ENCODE measurements at regions not wholly inside any gene's neighbourhood (a gene's known extent, or its start where the extent isn't known, plus 50 kb on each side); places are given as distances from the start of the nearest gene placed in this dataset.

DNA sequence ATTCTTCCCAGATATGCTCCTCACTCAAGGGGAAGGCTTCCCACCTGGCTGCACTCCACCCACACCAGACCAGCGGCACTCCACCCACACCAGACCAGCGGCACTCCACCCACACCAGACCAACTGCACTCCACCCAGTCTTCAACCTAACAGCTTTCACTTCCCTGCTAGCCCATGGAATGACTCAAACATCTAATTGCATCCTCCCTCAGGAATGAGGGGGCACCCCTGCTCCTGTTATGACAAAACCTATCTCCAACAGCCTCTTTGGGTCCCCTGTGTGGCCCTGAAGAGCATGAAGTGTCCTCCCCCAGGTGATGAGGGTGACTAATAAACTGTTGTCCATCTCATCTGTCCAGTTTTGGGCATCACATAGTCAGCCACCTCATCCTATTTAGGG lies 556.6 kb upstream of the TUSC1 start:
- H3K4me3 ChIP-seq (ENCODE audit: low read depth, low read length): no peak overlapping the region
- H3K9me3 ChIP-seq (ENCODE audit: control insufficient read depth, insufficient read depth, low read depth, low read length): no peaks in the 10 kb centered on the region
- ChIA-PET POLR2A (no interaction called here), CTCF (no interaction called here)
- no peaks in the 10 kb centered on the region for H3K36me3 ChIP-seq (ENCODE audit: control insufficient read depth in 2 of 2, insufficient read depth in 1 of 2, low read length in 2 of 2)
- H3K27ac ChIP-seq (ENCODE audit: extremely low read depth, low read depth, low read length): no peak overlapping the region
- TF ChIP-seq ZNF48 (tag by site-specific recombination; IDR thresholded peaks at IDR 0.05) (no peak), EGR2 (tag by site-specific recombination; IDR thresholded peaks at IDR 0.05; ENCODE audit: low read depth) (peak; percentile 58; the same call in 1 of the 2 replicates), MZF1 (tag by site-specific recombination; IDR thresholded peaks at IDR 0.05; ENCODE audit: borderline replicate concordance) (no peak), ZNF121 (tag by site-specific recombination; IDR thresholded peaks at IDR 0.05) (no peak), ZNF16 (tag by site-specific recombination; IDR thresholded peaks at IDR 0.05; ENCODE audit: low read depth) (no peak), ZNF341 (tag by site-specific recombination; IDR thresholded peaks at IDR 0.05; ENCODE audit: low read depth) (no peak), TRIM28 (IDR thresholded peaks at IDR 0.05; ENCODE audit: borderline replicate concordance, low read length) (no peak), ZNF19 (tag by site-specific recombination; IDR thresholded peaks at IDR 0.05; ENCODE audit: low read depth) (no peak), ZSCAN30 (tag by site-specific recombination; IDR thresholded peaks at IDR 0.05) (no peak), ZIC2 (tag by site-specific recombination; IDR thresholded peaks at IDR 0.05) (no peak), ZFHX2 (tag by site-specific recombination; conservative IDR thresholded peaks at IDR 0.05) (peak; percentile 52), RBAK (tag by site-specific recombination; IDR thresholded peaks at IDR 0.05) (no peak), HOXD13 (CRISPR knock-in tag; IDR thresholded peaks at IDR 0.05; ENCODE audit: borderline replicate concordance) (no peak)
- TF ChIP-seq, protein P1, sequence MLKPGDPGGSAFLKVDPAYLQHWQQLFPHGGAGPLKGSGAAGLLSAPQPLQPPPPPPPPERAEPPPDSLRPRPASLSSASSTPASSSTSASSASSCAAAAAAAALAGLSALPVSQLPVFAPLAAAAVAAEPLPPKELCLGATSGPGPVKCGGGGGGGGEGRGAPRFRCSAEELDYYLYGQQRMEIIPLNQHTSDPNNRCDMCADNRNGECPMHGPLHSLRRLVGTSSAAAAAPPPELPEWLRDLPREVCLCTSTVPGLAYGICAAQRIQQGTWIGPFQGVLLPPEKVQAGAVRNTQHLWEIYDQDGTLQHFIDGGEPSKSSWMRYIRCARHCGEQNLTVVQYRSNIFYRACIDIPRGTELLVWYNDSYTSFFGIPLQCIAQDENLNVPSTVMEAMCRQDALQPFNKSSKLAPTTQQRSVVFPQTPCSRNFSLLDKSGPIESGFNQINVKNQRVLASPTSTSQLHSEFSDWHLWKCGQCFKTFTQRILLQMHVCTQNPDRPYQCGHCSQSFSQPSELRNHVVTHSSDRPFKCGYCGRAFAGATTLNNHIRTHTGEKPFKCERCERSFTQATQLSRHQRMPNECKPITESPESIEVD (tag by site-specific recombination; IDR thresholded peaks at IDR 0.05): no peak
- TF ChIP-seq, protein P2, sequence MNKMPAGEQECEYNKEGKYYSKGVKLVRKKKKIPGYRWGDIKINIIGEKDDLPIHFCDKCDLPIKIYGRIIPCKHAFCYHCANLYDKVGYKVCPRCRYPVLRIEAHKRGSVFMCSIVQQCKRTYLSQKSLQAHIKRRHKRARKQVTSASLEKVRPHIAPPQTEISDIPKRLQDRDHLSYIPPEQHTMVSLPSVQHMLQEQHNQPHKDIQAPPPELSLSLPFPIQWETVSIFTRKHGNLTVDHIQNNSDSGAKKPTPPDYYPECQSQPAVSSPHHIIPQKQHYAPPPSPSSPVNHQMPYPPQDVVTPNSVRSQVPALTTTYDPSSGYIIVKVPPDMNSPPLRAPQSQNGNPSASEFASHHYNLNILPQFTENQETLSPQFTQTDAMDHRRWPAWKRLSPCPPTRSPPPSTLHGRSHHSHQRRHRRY (tag by site-specific recombination; IDR thresholded peaks at IDR 0.05): no peak
- TF ChIP-seq, protein P3, sequence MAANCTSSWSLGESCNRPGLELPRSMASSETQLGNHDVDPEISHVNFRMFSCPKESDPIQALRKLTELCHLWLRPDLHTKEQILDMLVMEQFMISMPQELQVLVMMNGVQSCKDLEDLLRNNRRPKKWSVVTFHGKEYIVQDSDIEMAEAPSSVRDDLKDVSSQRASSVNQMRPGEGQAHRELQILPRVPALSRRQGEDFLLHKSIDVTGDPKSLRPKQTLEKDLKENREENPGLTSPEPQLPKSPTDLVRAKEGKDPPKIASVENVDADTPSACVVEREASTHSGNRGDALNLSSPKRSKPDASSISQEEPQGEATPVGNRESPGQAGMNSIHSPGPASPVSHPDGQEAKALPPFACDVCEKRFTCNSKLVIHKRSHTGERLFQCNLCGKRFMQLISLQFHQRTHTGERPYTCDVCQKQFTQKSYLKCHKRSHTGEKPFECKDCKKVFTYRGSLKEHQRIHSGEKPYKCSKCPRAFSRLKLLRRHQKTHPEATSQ (tag by site-specific recombination; IDR thresholded peaks at IDR 0.05): no peak
- H3K4me1 ChIP-seq (ENCODE audit: control insufficient read depth, insufficient read depth, low read length): no peaks in the 10 kb centered on the region

DNA sequence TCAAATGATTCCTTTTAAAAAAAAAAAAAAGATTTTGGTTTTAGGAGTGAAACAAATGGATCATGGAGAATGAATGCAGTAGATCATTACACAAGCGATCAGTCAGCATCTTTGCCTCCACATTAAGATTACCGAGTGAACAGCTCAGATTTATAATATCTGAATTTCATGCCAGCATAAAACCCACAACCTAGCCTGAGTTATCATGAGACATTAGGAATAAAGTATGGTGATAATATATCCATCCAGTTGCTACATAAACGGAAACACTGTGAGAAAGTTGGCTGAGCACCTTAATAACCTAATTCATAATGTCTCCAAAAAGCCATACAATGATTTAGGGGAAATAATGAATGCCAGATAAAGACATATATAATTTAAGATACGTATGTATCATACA lies 553.1 kb upstream of the TUSC1 start:
- no peak overlapping the region for H3K27ac ChIP-seq (ENCODE audit: extremely low read depth, low read depth, low read length)
- no peak overlapping the region for H3K4me3 ChIP-seq (ENCODE audit: low read depth, low read length)
- ChIA-PET CTCF (no interaction called here), POLR2A (no interaction called here)
- no peaks in the 10 kb centered on the region for H3K9me3 ChIP-seq (ENCODE audit: control insufficient read depth, insufficient read depth, low read depth, low read length)
- H3K4me1 ChIP-seq (ENCODE audit: control insufficient read depth, insufficient read depth, low read length): no peaks in the 10 kb centered on the region
- H3K36me3 ChIP-seq (ENCODE audit: control insufficient read depth in 2 of 2, insufficient read depth in 1 of 2, low read length in 2 of 2): no peaks in the 10 kb centered on the region
- TF ChIP-seq ZNF530 (tag by site-specific recombination; IDR thresholded peaks at IDR 0.05; ENCODE audit: low read depth): no peak
- no peak for TF ChIP-seq RBAK (tag by site-specific recombination; IDR thresholded peaks at IDR 0.05)
- TF ChIP-seq ZNF544 (tag by site-specific recombination; IDR thresholded peaks at IDR 0.05): no peak
- TF ChIP-seq ZNF416 (tag by site-specific recombination; IDR thresholded peaks at IDR 0.05): no peak
- no peak for TF ChIP-seq ZNF555 (tag by site-specific recombination; conservative IDR thresholded peaks at IDR 0.05)
- TF ChIP-seq, protein P4, sequence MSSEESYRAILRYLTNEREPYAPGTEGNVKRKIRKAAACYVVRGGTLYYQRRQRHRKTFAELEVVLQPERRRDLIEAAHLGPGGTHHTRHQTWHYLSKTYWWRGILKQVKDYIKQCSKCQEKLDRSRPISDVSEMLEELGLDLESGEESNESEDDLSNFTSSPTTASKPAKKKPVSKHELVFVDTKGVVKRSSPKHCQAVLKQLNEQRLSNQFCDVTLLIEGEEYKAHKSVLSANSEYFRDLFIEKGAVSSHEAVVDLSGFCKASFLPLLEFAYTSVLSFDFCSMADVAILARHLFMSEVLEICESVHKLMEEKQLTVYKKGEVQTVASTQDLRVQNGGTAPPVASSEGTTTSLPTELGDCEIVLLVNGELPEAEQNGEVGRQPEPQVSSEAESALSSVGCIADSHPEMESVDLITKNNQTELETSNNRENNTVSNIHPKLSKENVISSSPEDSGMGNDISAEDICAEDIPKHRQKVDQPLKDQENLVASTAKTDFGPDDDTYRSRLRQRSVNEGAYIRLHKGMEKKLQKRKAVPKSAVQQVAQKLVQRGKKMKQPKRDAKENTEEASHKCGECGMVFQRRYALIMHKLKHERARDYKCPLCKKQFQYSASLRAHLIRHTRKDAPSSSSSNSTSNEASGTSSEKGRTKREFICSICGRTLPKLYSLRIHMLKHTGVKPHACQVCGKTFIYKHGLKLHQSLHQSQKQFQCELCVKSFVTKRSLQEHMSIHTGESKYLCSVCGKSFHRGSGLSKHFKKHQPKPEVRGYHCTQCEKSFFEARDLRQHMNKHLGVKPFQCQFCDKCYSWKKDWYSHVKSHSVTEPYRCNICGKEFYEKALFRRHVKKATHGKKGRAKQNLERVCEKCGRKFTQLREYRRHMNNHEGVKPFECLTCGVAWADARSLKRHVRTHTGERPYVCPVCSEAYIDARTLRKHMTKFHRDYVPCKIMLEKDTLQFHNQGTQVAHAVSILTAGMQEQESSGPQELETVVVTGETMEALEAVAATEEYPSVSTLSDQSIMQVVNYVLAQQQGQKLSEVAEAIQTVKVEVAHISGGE (tag by site-specific recombination; conservative IDR thresholded peaks at IDR 0.05; ENCODE audit: low read depth): no peak
- no peak for TF ChIP-seq BCL11A (tag by site-specific recombination; IDR thresholded peaks at IDR 0.05; ENCODE audit: low read depth)
- TF ChIP-seq GLI4 (tag by site-specific recombination; IDR thresholded peaks at IDR 0.05): no peak
- TF ChIP-seq ZNF571 (tag by site-specific recombination; IDR thresholded peaks at IDR 0.05): no peak
- TF ChIP-seq ZNF23 (tag by site-specific recombination; IDR thresholded peaks at IDR 0.05; ENCODE audit: borderline replicate concordance): no peak
- no peak for TF ChIP-seq ZNF146 (tag by site-specific recombination; IDR thresholded peaks at IDR 0.05)
- TF ChIP-seq, protein P5, sequence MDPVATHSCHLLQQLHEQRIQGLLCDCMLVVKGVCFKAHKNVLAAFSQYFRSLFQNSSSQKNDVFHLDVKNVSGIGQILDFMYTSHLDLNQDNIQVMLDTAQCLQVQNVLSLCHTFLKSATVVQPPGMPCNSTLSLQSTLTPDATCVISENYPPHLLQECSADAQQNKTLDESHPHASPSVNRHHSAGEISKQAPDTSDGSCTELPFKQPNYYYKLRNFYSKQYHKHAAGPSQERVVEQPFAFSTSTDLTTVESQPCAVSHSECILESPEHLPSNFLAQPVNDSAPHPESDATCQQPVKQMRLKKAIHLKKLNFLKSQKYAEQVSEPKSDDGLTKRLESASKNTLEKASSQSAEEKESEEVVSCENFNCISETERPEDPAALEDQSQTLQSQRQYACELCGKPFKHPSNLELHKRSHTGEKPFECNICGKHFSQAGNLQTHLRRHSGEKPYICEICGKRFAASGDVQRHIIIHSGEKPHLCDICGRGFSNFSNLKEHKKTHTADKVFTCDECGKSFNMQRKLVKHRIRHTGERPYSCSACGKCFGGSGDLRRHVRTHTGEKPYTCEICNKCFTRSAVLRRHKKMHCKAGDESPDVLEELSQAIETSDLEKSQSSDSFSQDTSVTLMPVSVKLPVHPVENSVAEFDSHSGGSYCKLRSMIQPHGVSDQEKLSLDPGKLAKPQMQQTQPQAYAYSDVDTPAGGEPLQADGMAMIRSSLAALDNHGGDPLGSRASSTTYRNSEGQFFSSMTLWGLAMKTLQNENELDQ (tag by site-specific recombination; IDR thresholded peaks at IDR 0.05; ENCODE audit: low read depth): no peak
- TF ChIP-seq GLI2 (tag by site-specific recombination; IDR thresholded peaks at IDR 0.05; ENCODE audit: borderline replicate concordance, low read depth): no peak

Measured in HEK293 (cell line).